Breast epithelium (tissue), 3 donors: ENCODE measurements at regions not wholly inside any gene's neighbourhood (a gene's known extent, or its start where the extent isn't known, plus 50 kb on each side); places are given as distances from the start of the nearest gene placed in this dataset.

Experiments used
- CTCF ChIP-seq, 3 donors: fragments of 450-650 bp; IDR thresholded peaks; one replicate each; pipeline ENCODE4 v1.5.1; 2016 to 2017; ENCODE audit warnings: antibody characterized with exemption in 3 of 3, mild to moderate bottlenecking in 3 of 3, moderate library complexity in 3 of 3
- POLR2A ChIP-seq: fragments of 450-650 bp; IDR thresholded peaks from one replicate; pipeline ENCODE4 v1.6.1; 2016; ENCODE audit warnings: antibody characterized with exemption, mild to moderate bottlenecking, moderate library complexity

- no peak for TF ChIP-seq CTCF (IDR thresholded peaks at IDR 0.05)
- TF ChIP-seq POLR2A = no peak
Measured at GRCh38 chr3:33943277-33943676, 144.8 kb downstream of the PDCD6IP start.
